ENCODE measurements at regions not wholly inside any gene's neighbourhood (a gene's known extent, or its start where the extent isn't known, plus 50 kb on each side); places are given as distances from the start of the nearest gene placed in this dataset.

DNA sequence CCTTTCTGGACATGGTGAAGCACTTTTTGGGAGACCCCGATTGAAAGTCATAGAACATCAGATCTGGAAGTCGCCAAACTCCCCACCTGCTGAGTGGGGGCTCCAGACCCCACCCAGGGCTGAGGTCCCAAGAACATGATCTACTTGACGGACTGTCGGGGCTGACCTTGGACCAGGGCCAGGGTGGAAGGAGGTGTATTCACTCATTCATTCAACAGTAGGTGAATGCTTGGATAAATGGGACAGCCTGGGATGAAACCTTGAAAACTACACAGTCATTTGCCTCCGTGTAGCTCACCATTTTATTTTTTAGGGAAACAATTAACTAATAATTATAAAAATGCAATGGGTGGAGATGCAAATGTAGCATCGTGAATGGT is 629.0 kb downstream of the BRD1 start:
- no peak for DNase-seq

DNA sequence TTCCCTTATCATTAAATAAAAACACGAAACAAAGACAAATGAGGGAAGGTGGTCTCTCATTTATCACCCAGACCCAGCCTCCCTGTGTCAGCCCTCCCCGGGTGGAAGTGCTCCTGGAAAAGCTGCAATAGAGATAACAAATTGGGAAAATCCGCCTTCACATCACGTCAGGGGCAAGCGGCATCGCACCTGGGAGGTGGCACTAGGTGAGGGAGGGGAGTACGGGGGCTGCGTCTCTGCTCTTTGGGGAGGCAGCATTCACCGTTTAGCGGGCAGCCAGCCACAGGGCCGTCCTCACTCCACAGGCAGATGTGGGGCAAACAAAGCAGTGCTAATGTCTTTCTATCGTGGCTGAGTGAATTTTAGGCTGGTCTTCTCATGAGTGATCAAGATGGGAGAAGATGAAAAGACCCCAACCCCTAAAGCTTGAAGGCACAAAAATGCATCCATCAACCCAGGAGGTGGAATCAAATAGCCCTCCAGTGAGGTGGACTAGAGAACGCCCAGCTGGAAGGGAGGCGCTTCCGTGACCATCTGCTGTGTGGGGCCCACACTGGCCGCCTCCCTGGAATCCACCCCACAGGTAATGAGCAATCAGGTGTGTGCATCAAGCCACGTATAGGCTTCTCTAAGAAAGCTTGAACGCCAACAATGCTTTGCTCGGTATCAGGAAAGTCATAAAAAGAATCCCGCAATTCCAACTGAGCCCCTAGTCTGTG is 629.5 kb downstream of the BRD1 start:
- no peak for DNase-seq

- DNase-seq, result no peak
Measured at GRCh38 chr22:49197505-49197904, 630.2 kb downstream of the BRD1 start.

GRCh38 chr22:49196046-49196511 is 631.6 kb downstream of the BRD1 start:
- DNase-seq, result no peak

DNA sequence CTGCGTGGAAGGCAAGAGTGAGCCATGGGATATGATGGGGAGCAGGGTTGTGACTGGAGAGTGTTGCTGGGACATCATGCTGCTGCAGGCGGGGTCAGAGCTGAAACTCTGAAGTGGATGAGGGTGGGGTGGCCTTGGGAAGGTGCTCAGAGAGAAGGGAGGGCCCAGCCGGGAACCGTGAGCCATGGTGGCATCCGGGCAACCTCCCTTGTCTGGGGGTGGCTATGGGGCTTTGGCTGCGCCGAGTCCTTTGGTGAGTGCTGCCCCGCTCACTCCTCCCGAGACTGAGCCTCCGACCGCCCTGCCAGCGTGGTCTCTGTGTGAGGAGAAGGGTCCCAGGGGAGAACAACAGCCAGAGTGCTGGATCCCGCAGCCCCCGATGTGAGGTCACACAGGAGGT is 632.0 kb downstream of the BRD1 start:
- no peak for DNase-seq

GRCh38 chr22:49193901-49194465 is 633.7 kb downstream of the BRD1 start:
- no peak for DNase-seq

DNA sequence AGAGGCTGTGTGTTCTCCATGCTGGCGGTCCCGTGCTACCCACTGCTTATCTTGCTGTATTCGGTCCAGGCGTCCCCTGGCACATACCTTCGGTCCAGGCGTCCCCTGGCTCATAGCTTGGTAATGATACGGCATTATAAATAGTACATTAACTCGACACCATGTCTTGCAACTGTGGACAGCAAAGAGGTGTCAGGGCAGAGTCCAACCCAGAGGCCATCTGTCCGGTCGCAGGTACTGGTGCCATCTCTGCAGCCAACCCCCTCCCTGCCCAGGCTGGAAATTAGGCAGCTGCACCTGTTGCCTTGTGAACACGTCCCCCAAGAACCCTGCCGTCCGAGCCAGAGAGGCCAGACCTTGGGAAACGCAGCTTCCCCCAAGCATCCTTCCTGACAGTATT is 634.3 kb downstream of the BRD1 start:
- DNase-seq, result no peak

DNA sequence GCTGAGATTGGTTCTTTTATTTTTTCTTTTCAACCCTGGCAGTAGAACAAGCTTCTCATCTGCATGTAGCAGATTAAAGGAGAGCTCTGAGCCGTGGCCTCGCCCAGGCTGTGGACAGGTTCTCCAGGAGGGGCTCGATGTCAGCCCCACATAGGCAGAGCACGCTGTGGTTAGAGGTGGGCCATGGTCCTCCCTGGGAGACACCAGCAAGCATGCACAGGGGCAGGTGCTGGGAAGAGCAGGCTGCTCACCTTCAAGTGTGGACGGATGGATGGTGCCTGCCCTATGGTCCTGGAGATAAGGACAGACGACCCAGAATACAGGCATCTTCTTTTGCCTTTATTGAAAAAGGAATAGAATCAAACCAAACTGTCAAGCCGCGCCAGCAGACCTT is 634.8 kb downstream of the BRD1 start:
- DNase-seq, result no peak

GRCh38 chr22:49192180-49192856 is 635.4 kb downstream of the BRD1 start:
- no peak for DNase-seq

DNA sequence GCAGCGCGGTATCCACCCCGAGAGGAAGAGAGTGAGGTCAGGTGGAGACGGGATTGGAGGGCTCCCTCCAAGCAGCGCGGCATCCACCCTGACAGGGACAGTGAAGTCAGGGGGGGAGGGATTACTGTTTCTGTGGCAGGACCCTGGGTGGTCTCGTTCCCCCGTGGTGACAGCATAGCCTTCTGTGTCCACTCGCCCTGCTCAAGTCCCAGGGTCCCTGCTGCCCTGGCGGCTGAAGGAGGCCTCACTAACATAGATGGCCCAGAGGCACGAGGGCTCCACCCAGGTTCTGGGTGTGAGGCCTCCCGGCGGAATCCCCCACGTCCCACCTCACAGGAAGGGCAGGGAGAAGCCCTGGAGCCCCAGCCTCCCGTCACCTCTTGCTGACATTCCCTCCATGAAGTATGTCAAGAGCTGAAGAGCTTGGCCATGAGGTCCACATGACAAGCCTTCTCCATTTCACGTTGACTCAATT is 636.1 kb downstream of the BRD1 start:
- no peak for DNase-seq

GRCh38 chr22:49190816-49191505 is 636.7 kb downstream of the BRD1 start:
- no peak for DNase-seq

DNA sequence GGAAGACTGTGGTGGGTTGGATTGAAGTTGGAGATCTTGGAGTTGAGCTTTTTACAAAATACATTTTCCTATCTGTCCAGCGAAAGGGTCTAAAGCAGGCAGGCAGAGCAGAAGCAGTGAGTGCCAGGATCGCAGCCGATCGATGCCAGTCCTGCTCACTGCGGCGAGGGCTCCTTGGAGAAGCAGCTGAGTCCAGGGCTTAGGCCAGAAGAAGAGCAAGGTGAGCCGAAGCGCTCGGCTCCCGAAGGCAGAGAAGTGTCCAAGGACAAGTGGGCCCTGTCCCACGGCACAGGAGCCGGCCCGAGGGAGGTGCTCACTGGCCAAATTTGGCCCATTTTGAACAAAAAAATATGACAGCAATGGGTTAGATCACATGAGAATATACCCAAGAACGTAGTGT is 637.8 kb downstream of the BRD1 start:
- DNase-seq, result no peak

GRCh38 chr22:49188591-49188990 is 639.1 kb downstream of the BRD1 start:
- no peak for DNase-seq

- no peak for DNase-seq
Measured at GRCh38 chr22:49188091-49188490, 639.6 kb downstream of the BRD1 start.

- no peak for DNase-seq
Measured at GRCh38 chr22:49186762-49187161, 640.9 kb downstream of the BRD1 start.

GRCh38 chr22:49186293-49186692 is 641.4 kb downstream of the BRD1 start:
- no peak for DNase-seq

GRCh38 chr22:49185312-49185969 is 642.2 kb downstream of the BRD1 start:
- DNase-seq, result no peak

GRCh38 chr22:49184736-49185135 is 642.9 kb downstream of the BRD1 start:
- DNase-seq, result no peak

DNA sequence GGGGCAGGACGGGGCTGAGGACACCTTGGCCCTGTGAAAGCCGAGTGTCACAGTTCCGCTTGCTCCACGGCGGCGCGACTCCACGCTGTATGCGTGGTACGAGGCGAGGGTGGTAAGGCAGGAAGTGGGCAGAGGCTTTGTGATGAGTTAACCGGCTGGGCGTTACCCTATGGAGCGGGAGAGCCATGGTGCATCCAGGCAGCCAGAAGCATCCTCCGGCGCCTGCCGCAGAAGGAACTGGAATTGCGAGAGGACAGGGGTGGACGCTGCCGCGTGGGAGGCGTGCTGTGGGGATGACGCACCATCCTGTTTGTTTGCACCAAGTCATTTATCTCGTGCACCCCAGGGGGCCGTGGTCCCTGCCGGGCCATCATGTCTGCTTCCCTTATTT is 643.9 kb downstream of the BRD1 start:
- no peak for DNase-seq

DNA sequence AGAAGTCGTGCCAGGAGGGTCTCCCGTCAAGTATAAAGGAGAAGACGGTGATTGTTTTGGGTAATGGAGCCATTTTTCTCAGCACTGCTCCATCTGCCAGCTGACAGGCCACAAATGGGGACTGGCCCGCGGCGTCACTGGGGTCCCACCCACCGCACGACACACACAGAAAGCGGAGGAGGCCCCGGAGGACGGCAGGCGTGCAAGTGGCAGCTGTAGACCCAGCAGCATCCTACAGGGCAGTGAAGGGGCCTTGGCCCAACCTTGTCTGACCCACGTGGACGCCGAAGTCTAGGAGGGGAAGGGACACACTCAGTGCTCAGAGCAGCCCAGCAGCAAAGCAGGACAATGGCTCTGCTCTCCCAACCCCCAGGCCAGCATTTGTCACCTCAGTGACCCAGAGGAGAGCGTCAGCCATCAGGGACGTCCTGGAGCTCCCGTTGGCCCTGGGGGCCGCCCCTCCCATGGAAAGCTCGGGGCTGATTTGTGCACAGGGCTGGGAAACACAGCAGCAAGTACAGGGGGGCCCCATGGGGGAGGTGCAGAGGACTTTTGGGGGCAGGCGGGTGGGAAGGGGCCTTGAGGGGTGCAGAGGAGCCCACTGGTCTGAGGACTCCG is 644.4 kb downstream of the BRD1 start:
- no peak for DNase-seq

DNA sequence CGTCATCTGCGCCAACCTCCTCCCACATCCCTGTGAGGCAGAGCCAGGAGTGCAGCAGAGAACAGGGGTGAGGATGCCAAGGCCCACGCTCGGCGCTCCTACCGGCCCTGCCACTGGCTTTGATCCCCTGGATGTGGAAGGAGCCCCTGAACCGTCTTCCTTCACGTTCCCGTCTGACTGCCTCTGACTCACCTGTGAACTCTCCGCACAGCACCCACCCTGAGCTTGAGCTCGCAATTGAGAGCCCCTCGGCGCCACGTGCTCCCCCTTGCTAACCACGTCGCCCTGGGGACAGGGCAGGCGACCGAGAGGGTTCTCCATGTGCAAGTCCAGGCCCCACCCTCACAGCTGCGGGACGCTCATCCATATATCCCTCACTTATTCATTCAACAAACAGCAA is 645.3 kb downstream of the BRD1 start:
- no peak for DNase-seq

- DNase-seq, result no peak
Measured at GRCh38 chr22:49181942-49182341, 645.7 kb downstream of the BRD1 start.

DNA sequence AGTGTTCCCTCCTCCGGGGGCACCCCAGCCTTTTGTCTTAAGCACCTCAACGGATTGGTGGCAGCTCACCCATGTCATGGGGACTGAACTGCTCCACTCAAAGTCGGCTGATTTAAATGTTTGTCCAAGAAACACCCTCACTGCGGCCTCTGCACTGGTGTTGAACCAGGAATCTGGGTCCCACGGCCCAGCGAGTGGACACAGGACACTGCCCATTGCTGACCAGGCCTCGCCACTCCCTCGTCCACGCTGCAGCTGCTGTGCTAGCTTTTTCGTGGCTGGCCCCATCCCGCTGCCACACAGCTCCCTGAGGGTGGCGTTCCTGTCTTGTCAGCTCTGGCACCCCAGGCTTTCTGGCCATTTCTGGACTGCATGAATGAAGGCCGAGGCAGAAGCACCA is 646.2 kb downstream of the BRD1 start:
- DNase-seq, result no peak
